ENCODE measurements at regions not wholly inside any gene's neighbourhood (a gene's known extent, or its start where the extent isn't known, plus 50 kb on each side); places are given as distances from the start of the nearest gene placed in this dataset.
"Not testable (repeated sequence)": the region's sequence is repeated elsewhere in the genome, so short reads cannot be mapped to it uniquely, and the experiment has no call there.

DNA sequence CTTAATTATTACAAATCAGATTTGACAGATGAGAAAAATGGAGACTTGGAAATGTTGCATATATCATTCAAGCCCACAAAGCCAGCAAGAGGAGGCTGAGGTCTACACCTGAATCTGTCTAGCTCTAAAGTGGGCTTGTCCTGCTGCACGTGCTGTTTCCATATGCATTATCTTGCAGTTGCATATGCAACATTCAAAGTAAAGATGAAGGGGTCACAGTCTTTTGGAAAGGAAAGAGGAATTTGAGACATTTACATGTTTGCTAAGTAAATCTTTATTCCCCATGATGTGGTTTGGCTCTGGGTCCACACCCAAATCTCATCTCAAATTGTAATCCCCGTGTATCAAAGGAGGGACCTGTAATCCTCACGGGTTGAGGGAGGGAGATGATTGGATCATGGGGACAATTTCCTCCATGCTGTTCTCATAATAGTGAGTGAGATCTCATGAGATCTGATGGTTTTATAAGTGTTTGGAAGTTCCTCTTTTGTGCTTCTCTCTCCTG lies 98.3 kb downstream of the BACH1 start:
- no peak for FAIRE-seq

DNA sequence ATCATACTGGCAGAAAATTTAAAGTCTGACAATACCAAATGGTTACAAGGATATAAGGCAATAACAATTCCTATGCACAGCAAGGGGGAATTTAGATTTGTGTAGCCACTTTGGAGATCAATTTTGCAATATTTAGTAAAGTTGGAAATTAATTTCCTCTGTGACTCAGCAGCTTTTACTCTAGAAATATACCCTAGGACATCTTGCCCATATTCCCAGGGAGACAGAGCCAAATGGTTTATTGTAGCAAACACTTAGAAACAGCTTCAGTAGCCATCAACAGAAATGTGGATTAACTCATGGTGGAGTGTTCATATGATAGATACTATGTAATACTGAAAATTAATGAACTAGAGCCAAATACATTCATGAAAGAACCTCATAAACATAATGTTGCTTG lies 104.6 kb downstream of the BACH1 start:
- FAIRE-seq, result no peak

DNA sequence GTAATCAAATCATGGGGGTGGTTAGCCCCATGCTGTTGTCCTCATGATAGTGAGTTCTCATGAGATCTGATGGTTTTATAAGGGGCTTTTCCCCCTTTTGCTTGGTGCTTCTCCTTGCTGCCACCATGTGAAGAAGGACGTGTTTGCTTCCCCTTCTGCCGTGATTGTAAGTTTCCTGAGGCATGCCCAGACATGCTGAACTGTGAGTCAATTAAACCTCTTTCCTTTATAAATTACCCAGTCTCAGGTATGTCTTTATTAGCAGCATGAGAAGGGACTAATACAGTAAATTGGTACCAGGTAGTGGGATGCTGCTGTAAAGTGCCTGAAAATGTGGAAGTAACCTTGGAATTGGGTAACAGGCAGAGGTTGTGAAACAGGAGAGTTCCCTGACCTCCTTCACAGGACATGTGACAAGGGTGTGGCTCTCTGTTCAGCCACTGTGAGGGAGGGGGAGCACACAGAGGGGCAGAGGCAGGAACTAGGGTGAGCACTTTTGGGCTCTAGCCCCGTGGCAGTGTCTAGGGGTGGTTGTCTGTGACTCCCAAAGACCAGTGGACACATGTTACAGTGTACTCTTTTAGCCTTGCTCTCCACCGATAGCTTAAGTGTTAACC lies 105.3 kb downstream of the BACH1 start:
- no peak for FAIRE-seq

DNA sequence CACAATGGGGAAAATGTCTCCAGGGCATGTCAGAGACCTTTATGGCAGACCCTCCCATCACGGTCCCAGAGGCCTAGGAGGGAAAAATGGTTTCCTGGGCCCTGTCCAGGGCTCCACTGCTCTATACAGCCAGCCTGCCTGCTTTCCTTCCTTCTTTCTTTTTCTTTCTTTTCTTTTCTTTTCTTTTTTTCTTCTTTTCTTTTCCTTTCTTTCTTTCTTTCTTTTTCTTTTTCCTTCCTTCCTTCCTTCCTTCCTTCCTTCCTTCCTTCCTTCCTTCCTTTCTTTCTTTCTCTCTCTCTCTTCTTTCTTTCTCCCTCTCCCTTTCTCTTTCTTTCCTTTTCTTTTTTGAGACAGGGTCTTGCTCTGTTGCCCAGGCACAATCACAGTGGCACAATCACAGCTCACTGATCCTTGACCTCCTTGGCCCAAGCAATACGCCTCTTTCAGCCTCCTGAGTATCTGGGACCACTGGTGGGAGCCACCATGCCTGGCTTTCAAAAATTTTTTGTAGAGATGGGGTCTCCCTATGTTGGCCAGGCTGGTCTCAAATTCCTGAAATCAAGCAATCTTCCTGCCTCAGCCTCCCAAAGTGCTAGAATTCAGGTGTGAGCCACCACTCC lies 106.9 kb downstream of the BACH1 start:
- FAIRE-seq, result no peak

DNA sequence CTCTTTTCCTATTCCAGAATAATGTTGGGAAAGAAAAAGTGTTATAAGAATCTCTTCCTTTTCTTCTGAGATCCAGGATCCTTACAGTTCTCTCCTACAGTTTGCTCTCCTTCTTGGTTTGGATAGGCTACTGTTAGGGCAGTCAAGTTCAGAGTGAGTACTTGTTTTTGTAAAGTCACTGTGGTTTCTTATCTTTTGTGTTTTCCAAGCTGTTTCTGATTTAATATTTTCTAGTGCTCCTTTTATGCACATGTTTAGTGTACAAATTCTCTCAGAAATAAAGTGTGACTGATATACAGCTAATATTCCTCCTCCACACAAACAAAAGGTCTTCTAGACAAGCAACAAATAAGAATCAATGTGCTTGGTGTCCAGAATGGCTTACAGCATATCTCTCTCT lies 107.7 kb downstream of the BACH1 start:
- FAIRE-seq, result peak; percentile 46

DNA sequence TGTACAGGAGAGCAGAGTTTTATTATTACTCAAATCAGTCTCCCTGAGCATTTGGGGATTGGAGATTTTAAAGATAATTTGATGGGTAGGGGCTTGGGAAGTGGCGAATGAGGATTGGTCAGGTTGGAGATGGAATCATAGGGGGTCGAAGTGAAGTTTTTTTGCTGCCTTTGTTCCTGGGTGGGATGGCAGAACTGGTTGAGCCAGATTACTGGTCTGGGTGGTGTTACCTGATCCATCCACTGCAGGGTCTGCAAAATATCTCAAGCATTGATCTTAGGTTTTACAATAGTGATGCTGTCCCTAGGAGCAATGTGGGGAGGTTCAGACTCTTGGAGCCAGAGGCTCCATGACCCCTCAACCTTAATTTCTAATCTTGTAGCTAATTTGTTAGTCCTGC lies 108.8 kb downstream of the BACH1 start:
- no peak for FAIRE-seq

DNA sequence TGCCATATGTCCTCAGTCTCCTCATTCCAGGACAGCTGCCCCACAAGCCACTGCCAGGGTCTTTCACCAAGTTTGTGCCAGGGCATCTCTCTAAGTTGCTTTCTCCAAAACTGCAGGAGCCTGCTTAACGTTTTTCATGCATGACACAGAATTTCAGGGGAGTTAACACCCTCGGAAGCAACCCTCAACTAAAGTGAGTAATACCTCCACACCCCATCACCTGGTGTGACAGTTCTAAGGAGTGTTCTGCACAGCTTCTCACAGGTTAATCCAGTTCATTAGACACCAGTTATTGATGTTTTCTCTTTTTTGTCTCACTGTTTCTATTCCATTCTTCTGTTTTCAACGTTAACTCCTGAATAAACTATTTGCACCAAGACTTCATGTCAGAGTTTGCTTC lies 115.0 kb downstream of the BACH1 start:
- FAIRE-seq, result no peak

DNA sequence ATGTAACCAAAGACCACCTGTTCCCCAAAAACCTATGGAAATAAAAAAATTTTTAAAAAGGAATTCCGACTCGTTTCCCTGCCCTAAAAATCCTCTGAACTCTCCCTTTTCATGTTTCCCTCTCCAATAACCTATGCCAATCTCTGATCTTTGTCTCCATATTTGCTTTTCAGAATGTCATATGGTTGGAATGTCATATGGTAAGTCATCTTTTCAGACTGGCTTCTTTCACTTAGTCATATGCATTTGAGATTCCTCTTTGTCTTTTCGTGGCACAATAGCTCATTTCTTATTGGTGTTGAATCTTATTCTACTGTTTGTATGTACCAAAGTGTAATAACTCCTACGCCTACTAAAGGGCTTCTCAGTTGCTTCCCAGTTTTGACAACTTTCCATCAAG lies 117.5 kb downstream of the BACH1 start:
- no peak for FAIRE-seq

DNA sequence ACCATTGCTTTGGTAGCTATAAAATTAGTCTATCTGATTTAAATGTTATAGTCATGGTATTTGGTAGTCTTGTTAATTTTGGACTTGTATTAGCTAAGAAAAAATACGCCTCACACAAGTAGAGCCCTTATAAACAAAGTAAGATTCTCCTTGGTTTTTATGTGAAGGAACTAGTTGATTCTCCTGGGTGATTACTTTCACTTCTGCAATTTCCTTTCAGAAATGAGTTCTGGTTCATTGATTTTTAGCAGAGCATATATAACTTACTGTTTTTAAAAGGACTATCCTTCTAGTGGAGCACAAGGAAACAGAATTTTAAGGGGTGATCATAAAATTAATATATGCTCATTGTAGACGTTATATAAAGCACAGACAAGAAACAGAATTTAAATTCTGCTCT lies 120.1 kb downstream of the BACH1 start:
- no peak for FAIRE-seq

DNA sequence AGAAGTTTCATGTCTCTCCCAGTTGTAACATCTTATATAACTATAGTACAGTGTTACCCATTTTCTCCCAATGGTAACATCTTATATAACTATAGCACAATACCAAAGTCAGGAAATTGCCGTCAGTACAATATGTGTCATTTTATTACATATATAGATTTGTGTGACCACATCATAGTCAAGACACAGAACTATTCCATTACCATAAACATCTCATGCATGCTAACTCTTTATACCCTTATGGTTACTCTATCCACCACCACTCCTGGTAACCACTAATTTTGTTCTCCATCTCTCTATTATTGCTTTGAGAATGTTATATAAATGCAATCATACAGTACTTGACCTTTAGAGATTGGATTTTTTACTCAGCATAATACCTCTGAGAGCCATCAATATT lies 120.7 kb downstream of the BACH1 start:
- no peak for FAIRE-seq

DNA sequence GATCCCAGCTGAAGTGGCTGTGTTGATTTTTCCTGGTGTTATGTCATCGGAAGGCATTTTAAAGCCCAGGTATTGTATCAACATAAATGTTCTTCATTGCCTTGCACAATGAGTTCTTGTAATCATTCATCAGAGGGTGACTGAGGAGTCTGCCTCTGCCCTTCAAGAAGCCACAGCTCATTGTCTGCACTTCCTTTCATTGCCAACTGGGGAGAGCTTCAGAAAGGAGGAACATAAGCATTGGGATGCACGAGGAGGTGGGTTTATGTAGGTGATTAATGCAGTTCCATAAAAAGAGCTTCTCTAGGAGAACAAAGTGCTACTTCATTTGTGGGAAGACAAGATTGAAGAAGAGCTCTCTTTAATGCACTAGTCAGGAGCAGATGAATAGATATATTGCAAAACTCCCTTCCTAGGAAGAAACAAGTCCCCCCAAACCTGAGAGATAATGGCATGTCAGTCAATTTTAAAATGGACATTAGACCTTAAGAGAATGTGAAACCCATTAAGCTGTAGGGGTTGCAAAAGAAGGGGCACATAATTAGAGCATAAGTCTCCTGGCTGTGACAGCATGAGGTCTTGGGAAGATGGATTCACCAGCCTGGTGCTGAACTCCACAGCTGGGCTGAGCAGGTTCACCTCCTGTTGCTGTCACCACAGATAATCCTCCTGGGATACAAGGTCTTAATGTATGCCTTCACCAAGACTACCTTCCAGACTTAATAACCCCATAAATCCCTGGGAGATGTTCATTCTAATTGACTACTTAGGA lies 124.6 kb downstream of the BACH1 start:
- FAIRE-seq, result no peak

DNA sequence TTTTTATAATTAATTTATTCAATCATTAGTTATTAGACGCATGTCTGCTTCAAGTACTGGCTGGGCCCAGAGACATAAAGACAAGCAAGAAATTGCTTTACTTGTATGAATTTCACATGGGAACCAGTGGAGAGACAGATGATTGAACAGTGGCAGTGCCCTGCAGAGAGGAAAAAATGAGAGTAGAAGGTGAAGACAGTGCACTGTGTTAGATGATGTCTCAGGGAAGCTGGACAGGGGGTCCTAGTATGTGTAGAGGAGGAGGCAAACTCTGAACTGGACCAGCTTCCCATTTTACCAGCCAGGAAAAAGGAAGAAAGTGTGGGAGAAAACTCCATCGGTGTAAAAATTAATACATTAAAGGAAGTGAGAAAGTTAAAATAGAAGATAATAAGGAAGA lies 126.0 kb downstream of the BACH1 start:
- no peak for FAIRE-seq

DNA sequence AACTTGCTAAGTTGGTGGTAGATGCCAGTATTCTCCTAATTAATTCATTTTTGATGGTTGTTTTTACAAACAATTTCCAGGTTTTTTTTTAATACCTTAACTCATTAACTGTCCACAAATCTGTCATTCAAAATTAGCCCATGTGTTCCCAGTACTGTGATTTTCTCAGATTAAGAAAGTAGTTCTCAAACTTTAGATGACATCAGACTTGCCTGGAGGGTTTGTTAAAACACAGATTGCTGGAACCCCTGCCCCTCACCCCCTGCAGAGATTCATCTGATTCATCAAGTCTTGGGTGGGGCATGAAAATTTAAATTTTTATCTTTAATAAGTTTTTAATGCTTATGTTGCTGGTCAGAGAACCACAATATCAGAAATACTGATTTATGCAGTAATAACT lies 130.5 kb downstream of the BACH1 start:
- FAIRE-seq, result no peak

DNA sequence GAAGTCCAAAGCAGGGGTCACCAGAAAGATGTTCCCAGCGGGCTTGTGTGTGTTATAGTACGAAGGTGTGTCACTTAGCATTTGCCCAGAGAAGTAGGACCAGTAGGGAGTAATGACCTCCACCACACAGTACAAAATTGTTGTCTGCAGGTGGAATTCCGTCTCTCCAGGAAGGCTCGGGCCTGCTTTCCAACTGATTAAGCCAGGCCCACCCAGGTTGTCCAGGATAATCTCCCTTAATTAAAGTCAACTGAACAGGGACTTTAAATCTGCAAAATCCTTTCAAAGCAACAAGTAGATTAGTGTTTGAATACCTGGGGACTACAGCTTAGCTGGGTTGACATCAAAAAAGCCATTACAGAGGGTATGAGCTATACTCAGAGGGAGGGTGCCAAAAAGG lies 131.3 kb downstream of the BACH1 start:
- no peak for FAIRE-seq

DNA sequence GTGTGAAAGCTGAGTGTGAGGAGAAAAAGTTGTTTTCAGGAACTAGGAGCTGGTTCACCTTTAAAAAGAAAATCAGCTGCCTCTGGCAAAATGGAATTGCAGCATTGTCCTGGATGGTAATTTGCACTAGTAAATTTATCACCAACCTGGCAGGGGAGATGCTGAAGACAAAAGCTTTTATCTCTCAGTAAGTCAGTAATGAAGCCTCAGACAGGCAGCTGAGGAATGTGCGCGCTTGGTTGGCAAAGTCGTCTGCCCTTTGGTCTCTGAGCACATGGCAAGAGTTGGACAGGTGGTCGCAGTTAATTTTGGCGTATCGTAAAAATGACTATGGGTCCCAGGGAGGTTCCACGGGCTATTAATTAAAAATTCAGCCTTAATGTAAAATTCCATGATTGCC lies 131.9 kb downstream of the BACH1 start:
- FAIRE-seq, result no peak

DNA sequence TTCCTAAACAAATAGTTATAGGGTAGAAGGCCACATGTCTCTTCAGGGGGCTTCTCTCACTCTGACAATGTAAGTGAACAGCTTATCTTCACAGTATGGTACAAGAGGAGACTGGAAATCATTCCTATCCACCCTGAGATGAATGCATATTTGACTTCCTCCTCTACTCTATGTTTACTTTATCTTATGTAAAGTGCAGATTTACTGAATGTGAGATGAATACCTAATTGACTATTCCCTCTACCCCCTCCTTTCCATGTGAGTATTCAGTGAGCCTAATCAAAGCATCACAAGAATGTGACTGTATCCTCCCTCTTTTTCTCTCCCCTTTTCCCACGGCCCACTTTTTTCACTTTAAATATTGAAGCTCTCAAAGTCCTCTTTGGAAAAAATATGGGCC lies 132.5 kb downstream of the BACH1 start:
- no peak for FAIRE-seq

DNA sequence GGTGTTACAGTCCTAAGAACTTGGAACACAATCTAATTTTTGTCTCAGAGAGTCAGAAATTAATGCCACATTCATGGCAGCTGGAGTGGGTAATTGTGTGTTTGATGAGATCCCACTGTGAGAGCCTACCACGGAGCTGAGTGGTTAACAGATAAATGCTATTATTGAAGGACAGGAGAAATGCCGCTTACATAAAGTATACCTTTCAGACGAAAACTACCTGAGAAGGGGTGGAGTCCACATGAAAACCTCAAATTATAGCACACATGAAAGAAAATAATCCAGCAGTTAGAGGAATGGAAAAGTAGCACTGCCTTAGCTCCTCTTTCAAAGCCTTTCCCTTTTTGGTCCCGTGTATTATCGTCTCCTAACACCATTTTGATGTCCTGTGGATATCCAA lies 133.0 kb downstream of the BACH1 start:
- FAIRE-seq, result no peak

DNA sequence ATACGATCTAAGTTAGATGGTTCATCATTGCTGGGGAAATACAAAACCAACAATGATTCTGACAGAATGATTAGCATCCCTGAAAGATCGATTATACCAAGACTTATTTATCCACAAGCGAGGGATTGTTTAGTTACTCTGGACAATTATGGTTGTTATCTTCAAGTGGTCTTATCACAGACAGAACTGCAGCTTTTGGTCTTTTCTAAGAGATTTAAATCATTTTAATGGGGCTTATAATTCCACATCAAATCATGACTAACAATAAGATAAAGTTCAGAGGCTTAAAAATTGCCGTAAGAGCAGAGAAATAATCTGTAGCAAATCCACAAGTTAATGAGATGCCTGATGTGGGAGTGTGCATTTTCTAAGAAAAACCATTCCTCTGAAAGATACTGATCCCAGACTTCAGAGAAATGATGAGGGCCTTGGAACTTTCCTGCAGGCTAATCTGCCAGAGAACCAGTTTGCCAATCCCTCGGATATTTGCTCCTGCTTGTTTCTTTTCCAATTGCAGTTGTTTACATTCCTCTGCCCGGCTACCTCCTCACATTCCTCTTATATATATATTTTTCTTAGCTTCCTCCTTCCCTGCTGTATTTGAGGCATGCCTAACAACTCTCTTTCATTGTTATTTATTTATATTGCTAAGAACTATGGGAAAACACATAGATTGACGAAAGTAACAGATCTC lies 134.8 kb downstream of the BACH1 start:
- FAIRE-seq, result no peak

DNA sequence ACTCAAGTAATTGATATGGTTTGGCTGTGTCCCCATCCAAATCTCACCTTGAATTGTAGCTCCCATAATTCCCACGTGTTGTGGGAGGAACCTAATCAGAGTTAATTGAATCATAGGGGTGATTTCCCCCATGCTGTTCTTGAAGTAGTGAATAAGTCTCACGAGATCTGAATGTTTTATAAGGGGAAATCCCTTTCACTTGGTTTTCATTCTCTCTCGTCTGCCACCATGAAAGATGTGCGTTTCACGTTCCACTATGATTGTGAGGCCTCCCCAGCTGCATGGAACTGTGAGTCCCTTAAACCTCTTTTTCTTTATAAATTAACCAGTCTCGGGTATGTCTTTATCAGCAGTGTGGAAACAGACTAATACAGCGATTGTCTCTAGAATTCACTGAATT lies 135.4 kb downstream of the BACH1 start:
- no peak for FAIRE-seq

DNA sequence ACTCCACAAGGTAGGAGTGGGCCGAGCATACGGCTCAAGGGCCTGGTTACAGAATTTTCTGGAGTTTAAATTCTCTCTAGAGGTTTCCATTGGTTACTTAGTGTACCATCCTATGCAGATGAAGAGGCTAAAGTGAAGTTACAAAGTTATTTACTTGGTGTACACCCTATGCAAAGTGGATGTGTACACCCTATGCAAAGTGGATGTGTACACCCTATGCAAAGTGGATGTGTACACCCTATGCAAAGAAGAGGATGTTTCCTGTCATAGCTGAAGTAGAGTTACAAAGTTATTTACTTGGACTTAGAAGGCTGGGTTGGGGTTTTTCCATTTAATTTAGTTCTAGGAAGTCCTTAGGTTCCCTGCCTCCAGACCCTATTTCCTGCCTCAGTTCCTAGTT lies 136.3 kb downstream of the BACH1 start:
- not testable (repeated sequence) for FAIRE-seq

DNA sequence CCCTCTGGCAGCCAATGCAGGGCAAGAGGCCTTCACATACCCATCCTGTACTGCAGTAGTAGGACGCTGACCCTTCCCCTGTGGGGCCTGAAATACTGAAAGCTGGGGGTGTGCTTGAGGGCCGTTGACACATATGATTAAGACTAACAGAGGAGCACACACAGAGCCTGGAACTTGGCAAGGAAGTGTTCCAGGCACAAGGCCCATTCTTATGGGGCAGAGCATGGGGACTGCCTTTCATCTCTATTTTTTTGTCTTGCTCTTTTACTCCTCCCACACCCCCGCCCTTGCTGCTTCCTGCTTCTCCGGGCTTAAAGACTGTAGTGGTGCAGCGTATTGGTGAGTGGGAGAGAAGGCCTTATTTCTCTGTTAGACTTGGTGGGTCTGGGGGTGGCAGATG lies 137.4 kb downstream of the BACH1 start:
- no peak for FAIRE-seq

DNA sequence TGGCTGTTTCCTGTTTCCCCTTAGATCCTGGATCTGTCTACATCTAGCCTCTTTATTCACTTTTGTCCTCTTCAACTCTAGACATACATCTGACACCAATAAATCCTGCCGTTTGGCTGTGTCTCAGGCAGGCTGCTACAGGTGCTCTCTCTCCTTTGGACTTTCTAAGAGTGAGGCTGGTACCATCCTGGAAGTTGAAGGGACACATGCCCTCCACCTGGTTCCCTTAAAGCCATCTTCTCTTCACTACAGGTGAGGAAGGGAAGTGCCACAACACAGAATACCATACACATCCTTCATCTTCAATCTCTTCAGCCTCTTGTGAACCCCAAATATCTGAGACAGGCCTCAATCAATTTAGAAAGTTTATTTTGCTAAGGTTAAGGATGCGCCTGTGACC lies 137.9 kb downstream of the BACH1 start:
- no peak for FAIRE-seq

DNA sequence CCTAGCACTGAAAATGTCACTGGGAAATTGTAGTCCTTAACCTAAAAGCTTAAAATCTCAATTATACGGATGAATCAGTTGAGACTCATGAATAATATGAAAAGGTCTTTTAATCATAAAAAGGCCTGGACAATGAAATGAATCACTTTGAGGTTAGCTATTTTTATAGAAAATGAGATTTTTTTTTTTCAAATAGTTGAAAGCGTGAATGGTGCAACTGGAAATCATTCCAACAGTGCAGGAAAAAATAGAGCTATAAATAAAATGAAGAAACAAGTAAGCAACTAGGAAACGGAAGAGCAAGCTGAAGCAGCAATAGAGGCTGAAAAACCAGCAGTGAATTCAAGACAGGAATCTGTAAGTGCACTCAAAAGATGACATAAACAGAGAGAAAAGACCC lies 142.9 kb downstream of the BACH1 start:
- peak; percentile 33 for FAIRE-seq

Measured in endometrium (tissue), 2 donors.